ENCODE measurements at regions not wholly inside any gene's neighbourhood (a gene's known extent, or its start where the extent isn't known, plus 50 kb on each side); places are given as distances from the start of the nearest gene placed in this dataset.

DNA sequence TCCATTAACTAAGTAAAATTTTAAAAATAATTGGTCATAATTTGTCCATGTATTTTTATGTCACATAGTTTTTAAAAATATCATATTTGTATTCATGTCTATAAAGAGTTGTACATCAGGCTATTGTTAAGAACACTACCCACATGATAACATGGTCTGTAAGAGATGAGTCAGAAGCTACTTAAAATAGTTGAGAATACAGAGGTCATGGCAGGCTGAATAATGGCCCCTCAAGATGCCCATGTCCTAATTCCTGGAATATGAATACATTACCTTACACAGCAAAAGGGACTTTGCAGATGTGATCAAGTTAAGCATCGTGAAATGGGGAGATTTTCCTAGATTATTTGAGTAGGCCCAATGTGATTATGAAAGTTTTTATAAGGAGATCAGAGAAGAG lies 782.9 kb upstream of the GOLIM4 start:
- TF ChIP-seq, protein P1, sequence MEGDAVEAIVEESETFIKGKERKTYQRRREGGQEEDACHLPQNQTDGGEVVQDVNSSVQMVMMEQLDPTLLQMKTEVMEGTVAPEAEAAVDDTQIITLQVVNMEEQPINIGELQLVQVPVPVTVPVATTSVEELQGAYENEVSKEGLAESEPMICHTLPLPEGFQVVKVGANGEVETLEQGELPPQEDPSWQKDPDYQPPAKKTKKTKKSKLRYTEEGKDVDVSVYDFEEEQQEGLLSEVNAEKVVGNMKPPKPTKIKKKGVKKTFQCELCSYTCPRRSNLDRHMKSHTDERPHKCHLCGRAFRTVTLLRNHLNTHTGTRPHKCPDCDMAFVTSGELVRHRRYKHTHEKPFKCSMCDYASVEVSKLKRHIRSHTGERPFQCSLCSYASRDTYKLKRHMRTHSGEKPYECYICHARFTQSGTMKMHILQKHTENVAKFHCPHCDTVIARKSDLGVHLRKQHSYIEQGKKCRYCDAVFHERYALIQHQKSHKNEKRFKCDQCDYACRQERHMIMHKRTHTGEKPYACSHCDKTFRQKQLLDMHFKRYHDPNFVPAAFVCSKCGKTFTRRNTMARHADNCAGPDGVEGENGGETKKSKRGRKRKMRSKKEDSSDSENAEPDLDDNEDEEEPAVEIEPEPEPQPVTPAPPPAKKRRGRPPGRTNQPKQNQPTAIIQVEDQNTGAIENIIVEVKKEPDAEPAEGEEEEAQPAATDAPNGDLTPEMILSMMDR (IDR thresholded peaks at IDR 0.05), result no peak
- TF ChIP-seq POLR2A (IDR thresholded peaks at IDR 0.05) (no peak), EP300 (IDR thresholded peaks at IDR 0.05) (no peak)

Measured in ovary (tissue), 3 donors.